ENCODE measurements at regions not wholly inside any gene's neighbourhood (a gene's known extent, or its start where the extent isn't known, plus 50 kb on each side); places are given as distances from the start of the nearest gene placed in this dataset.

- intact Hi-C loops (cut with DNase I, micrococcal nuclease), result no loop called here
Measured at GRCh38 chr16:59487067-59487466, 753.0 kb upstream of the GOT2 start.

DNA sequence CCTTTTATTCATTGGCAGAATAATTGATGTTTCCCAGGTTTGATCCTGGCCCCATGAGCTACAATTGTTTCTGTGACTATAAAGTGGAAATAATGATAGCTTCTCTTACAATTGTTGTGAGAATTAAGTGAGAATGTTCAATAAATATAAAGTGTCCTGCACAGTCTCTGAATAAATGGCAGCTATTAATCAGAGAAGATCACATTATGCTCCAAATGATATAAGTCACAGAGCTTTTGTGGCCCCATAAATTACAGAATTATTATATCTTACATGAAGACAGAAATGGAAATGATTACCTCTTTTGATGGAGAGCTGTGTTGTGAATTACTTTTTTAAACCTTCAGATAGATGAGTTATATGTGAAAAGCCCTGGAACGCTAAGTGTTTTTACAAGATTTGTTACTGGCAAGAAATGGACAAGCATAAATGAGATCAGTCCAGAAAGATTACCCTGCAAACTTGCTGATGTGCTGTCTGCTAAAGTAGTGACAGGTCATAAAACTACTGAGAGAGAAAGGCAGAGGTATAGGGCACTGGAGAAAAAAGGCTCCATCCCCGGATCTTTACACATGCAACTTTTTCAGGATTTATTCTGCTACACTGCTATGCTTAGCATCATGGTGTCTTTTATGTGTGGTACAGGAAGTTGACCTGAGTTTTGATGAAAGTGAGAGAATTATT is 750.9 kb upstream of the GOT2 start:
- intact Hi-C loops (cut with DNase I, micrococcal nuclease), result no loop called here

More at GRCh38 chr16:59487067-59487466, 753.0 kb upstream of the GOT2 start:
- Histone ChIP-seq H3K4me1 (ENCODE audit: low read depth) (no peaks in the 10 kb centered on the region), H3K36me3 (ENCODE audit: low read depth) (no peaks in the 10 kb centered on the region), H3K9me3 (peaks cover 68% of the 10 kb centered on the region), H3K4me3 (no peak overlapping the region)
- TF ChIP-seq CTCF (IDR thresholded peaks at IDR 0.05), result no peak
- ATAC-seq, result no peak
- no peak for DNase-seq

GRCh38 chr16:59478838-59479237 is 744.7 kb upstream of the GOT2 start:
- Histone ChIP-seq H3K9me3 (peaks cover 56% of the 10 kb centered on the region), H3K4me1 (ENCODE audit: low read depth) (no peaks in the 10 kb centered on the region), H3K4me3 (no peak overlapping the region), H3K36me3 (ENCODE audit: low read depth) (no peaks in the 10 kb centered on the region)
- ATAC-seq (no peak), DNase-seq (no peak)
- no peak for TF ChIP-seq CTCF (IDR thresholded peaks at IDR 0.05)
- intact Hi-C loops (cut with DNase I, micrococcal nuclease), result no loop called here

More for the DNA sequence above, 750.9 kb upstream of the GOT2 start:
- DNase-seq (no peak), ATAC-seq (no peak)
- H3K4me1 ChIP-seq (ENCODE audit: low read depth), result no peaks in the 10 kb centered on the region
- H3K9me3 ChIP-seq, result peaks cover 75% of the 10 kb centered on the region
- no peak for TF ChIP-seq CTCF (IDR thresholded peaks at IDR 0.05)
- no peak overlapping the region for H3K4me3 ChIP-seq
- no peaks in the 10 kb centered on the region for H3K36me3 ChIP-seq (ENCODE audit: low read depth)

DNA sequence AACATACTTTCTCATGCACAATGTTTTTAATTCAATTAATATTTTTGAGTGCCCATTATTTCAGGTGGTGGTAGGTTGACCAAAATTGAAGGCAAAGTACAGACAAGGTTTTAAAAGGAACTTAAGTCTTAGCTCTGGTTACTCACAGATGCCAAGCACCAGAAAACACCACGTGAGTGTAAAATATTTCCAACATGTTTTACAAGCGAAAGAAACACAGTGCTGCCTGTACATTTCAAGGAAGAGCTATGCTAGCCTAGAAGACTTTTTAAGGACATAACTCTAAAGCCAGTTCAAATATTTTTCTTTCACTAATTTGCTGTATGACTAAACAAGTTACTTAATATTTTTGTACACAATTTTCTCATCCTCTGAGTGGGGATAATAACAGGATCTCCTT is 736.4 kb upstream of the GOT2 start:
- peaks cover 58% of the 10 kb centered on the region for H3K9me3 ChIP-seq
- intact Hi-C loops (cut with DNase I, micrococcal nuclease), result no loop called here
- TF ChIP-seq CTCF (IDR thresholded peaks at IDR 0.05), result no peak
- no peaks in the 10 kb centered on the region for H3K4me1 ChIP-seq (ENCODE audit: low read depth)
- ATAC-seq (no peak), DNase-seq (no peak)
- no peak overlapping the region for H3K4me3 ChIP-seq
- no peaks in the 10 kb centered on the region for H3K36me3 ChIP-seq (ENCODE audit: low read depth)

- Histone ChIP-seq H3K9me3 (peaks cover 58% of the 10 kb centered on the region), H3K36me3 (ENCODE audit: low read depth) (no peaks in the 10 kb centered on the region), H3K4me1 (ENCODE audit: low read depth) (no peaks in the 10 kb centered on the region), H3K4me3 (no peak overlapping the region)
- DNase-seq (no peak), ATAC-seq (no peak)
- intact Hi-C loops (cut with DNase I, micrococcal nuclease), result no loop called here
- no peak for TF ChIP-seq CTCF (IDR thresholded peaks at IDR 0.05)
Measured at GRCh38 chr16:59469266-59469665, 735.1 kb upstream of the GOT2 start.

DNA sequence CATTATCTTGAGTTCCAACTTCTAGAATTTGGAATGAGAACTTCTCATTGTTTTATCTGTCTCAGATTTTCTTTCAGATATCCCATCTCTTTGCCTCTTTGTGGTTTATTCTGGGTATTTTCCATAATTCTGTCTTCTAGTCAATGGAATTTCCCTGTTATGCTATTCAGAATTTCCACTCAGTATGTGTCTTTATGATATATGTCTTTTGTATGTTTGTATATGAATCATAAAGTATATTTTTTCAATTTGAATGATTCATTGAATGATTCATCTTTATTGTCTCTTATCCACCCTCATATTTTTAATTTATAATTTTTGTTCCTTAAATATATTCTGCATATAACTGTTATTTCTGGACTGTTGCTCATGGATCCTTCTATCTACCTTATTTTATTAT is 729.7 kb upstream of the GOT2 start:
- Histone ChIP-seq H3K4me3 (no peak overlapping the region), H3K4me1 (ENCODE audit: low read depth) (no peaks in the 10 kb centered on the region), H3K36me3 (ENCODE audit: low read depth) (no peaks in the 10 kb centered on the region), H3K9me3 (peaks cover 30% of the 10 kb centered on the region)
- DNase-seq (no peak), ATAC-seq (no peak)
- TF ChIP-seq CTCF (IDR thresholded peaks at IDR 0.05), result no peak
- intact Hi-C loops (cut with DNase I, micrococcal nuclease), result no loop called here

Data from mucosa of descending colon (tissue), 3 donors.